Mucosa of stomach (tissue), 1 donor: ENCODE measurements at regions not wholly inside any gene's neighbourhood (a gene's known extent, or its start where the extent isn't known, plus 50 kb on each side); places are given as distances from the start of the nearest gene placed in this dataset.
"Not testable (repeated sequence)": the region's sequence is repeated elsewhere in the genome, so short reads cannot be mapped to it uniquely, and the experiment has no call there.

Experiments used
- H3K27me3 ChIP-seq: one replicate; pipeline ENCODE4 v1.7.0; 2013; ENCODE audit warnings: mild to moderate bottlenecking, low read length; ENCODE audit not compliant: control insufficient read depth, insufficient read depth
- H3K36me3 ChIP-seq: one replicate; pipeline ENCODE4 v1.7.0; 2013; ENCODE audit warnings: low read length; ENCODE audit not compliant: control insufficient read depth, insufficient read depth
- H3K4me1 ChIP-seq: one replicate; pipeline ENCODE4 v1.7.0; 2013; ENCODE audit warnings: mild to moderate bottlenecking, low read length; ENCODE audit not compliant: control insufficient read depth, insufficient read depth
- H3K4me3 ChIP-seq: one replicate; pipeline ENCODE4 v1.7.0; 2013; ENCODE audit warnings: low read length
- H3K9ac ChIP-seq: one replicate; pipeline ENCODE4 v1.7.0; 2013; ENCODE audit warnings: mild to moderate bottlenecking, low read length, moderate library complexity
- H3K9me3 ChIP-seq: one replicate; pipeline ENCODE4 v1.7.0; 2013; ENCODE audit warnings: mild to moderate bottlenecking, low read length, moderate library complexity; ENCODE audit not compliant: control insufficient read depth
- donor health status: Pancreatic carcinoma.

GRCh38 chr5:125486634-125487033, 740.2 kb upstream of the ZNF608 start:
- Histone ChIP-seq H3K9me3 (peaks cover 6% of the 10 kb centered on the region), H3K9ac (no peak overlapping the region), H3K36me3 (no peaks in the 10 kb centered on the region), H3K4me3 (no peak overlapping the region), H3K27me3 (no peaks in the 10 kb centered on the region), H3K4me1 (peaks cover 35% of the 10 kb centered on the region)

GRCh38 chr5:125487231-125487630, 740.8 kb upstream of the ZNF608 start:
- Histone ChIP-seq H3K9me3 (peaks cover 6% of the 10 kb centered on the region), H3K4me1 (peaks cover 35% of the 10 kb centered on the region), H3K9ac (no peak overlapping the region), H3K4me3 (no peak overlapping the region), H3K36me3 (no peaks in the 10 kb centered on the region), H3K27me3 (no peaks in the 10 kb centered on the region)

DNA sequence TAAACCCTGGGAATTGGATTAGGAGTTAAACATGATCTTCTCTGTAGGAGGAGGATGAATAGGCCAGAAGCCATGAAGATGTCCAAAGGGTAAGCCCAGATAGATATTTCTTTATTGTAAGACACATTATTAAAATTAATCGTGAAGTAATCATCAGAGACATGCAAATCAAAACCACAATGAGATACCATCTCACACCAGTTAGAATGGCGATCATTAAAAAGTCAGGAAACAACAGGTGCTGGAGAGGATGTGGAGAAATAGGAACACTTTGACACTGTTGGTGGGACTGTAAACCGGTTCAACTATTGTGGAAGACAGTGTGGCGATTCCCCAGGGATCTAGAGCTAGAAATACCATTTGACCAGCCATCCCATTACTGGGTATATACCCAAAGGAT, 741.2 kb upstream of the ZNF608 start:
- not testable (repeated sequence) for H3K27me3 ChIP-seq, H3K36me3 ChIP-seq, H3K9ac ChIP-seq, H3K4me3 ChIP-seq, H3K9me3 ChIP-seq
- H3K4me1 ChIP-seq, result peaks cover 35% of the 10 kb centered on the region

DNA sequence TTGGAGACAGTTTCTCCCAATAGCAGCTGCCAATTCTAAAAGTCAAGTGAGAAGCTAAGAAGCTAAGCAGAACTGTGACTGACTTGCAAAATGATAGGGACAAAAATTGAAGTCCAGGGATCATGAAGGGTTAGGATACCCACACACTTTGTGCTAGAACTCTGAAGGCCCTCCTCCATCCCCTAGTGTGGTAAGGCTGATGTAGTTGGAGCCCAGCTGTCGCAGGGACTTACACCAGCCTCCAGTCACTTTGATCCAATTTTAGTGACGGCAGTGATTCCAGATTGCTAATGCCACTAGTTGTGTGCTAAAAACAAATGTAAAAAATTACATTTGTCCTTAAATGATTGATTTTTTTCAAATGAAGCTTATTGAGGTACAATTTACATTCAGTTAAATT, 742.7 kb upstream of the ZNF608 start:
- Histone ChIP-seq H3K4me1 (peaks cover 29% of the 10 kb centered on the region), H3K4me3 (no peak overlapping the region)

GRCh38 chr5:125491986-125492492, 745.6 kb upstream of the ZNF608 start:
- Histone ChIP-seq H3K36me3 (no peaks in the 10 kb centered on the region), H3K4me3 (no peak overlapping the region), H3K27me3 (no peaks in the 10 kb centered on the region), H3K9ac (no peak overlapping the region), H3K4me1 (peaks cover 5% of the 10 kb centered on the region), H3K9me3 (peaks cover 2% of the 10 kb centered on the region)

More for the DNA sequence above, 742.7 kb upstream of the ZNF608 start:
- Histone ChIP-seq H3K36me3 (no peaks in the 10 kb centered on the region), H3K9ac (no peak overlapping the region), H3K9me3 (peaks cover 6% of the 10 kb centered on the region), H3K27me3 (no peaks in the 10 kb centered on the region)

DNA sequence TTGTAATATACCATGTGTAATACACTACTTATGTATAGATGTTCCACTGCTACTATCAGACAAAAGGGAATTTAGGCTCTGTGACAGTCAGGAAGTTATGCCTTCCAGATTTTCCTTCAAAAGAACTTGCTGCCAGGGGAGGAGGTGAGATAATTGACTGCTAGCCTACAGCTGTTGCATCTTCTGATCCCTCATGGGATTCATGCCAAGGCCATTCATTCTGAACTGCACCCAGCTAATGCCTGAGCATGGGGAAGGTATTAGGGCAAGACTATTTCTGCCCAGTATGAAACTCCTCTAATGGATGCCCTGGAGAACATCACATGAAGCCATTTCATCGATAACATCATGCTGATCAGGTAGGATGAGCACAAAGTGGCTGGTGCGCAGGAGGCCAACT, 746.5 kb upstream of the ZNF608 start:
- Histone ChIP-seq H3K9ac (no peak overlapping the region), H3K4me1 (peaks cover 3% of the 10 kb centered on the region), H3K4me3 (no peak overlapping the region), H3K27me3 (no peaks in the 10 kb centered on the region), H3K9me3 (no peaks in the 10 kb centered on the region), H3K36me3 (no peaks in the 10 kb centered on the region)

- no peaks in the 10 kb centered on the region for H3K27me3 ChIP-seq
- H3K9ac ChIP-seq, result no peak overlapping the region
- H3K9me3 ChIP-seq, result no peaks in the 10 kb centered on the region
- no peak overlapping the region for H3K4me3 ChIP-seq
- H3K36me3 ChIP-seq, result no peaks in the 10 kb centered on the region
- H3K4me1 ChIP-seq, result peaks cover 3% of the 10 kb centered on the region
Measured at GRCh38 chr5:125496393-125496792, 750.0 kb upstream of the ZNF608 start.

GRCh38 chr5:125497651-125498050, 751.2 kb upstream of the ZNF608 start:
- Histone ChIP-seq H3K4me1 (peaks cover 3% of the 10 kb centered on the region), H3K9ac (no peak overlapping the region), H3K27me3 (no peaks in the 10 kb centered on the region), H3K4me3 (no peak overlapping the region), H3K9me3 (no peaks in the 10 kb centered on the region), H3K36me3 (no peaks in the 10 kb centered on the region)

DNA sequence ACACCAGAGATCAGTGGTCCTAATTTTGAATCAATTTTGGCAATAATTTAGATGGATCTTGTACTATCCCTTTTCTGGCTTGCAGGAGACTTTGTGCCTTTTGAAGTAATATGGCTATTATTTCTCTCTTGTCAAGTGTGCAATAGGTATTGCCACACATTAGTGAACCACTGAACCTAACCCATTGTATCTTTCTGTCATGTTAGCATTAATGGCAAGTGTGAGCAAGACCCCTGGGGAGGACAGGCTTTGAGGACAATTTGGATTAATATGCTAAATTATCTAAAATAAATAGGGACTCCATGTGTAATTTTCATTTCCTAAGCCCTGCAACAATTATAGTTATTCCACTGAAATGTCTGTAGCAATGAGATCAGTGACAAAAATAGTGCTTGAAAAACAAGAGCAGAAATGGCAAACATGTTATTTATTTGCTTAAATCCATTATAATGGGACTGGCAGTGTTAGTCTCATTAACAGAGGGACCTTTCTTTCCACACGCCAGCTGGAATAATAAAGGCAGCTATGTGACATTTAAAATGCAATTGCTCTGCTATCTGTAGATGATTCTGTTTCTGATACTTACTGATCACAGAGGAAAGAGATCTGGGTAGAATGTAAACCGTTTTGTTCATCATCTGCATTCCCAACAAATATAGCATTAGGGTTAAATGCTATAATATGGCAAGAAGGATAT, 753.3 kb upstream of the ZNF608 start:
- Histone ChIP-seq H3K4me3 (no peak overlapping the region), H3K36me3 (no peaks in the 10 kb centered on the region), H3K27me3 (no peaks in the 10 kb centered on the region), H3K9ac (no peak overlapping the region), H3K9me3 (no peaks in the 10 kb centered on the region), H3K4me1 (peaks cover 11% of the 10 kb centered on the region)

GRCh38 chr5:125501396-125501795, 755.0 kb upstream of the ZNF608 start:
- Histone ChIP-seq H3K9me3 (no peaks in the 10 kb centered on the region), H3K27me3 (no peaks in the 10 kb centered on the region), H3K36me3 (no peaks in the 10 kb centered on the region), H3K4me3 (no peak overlapping the region), H3K4me1 (peaks cover 11% of the 10 kb centered on the region), H3K9ac (no peak overlapping the region)

- H3K27me3 ChIP-seq, result no peaks in the 10 kb centered on the region
Measured at GRCh38 chr5:125503946-125504345, 757.5 kb upstream of the ZNF608 start.

DNA sequence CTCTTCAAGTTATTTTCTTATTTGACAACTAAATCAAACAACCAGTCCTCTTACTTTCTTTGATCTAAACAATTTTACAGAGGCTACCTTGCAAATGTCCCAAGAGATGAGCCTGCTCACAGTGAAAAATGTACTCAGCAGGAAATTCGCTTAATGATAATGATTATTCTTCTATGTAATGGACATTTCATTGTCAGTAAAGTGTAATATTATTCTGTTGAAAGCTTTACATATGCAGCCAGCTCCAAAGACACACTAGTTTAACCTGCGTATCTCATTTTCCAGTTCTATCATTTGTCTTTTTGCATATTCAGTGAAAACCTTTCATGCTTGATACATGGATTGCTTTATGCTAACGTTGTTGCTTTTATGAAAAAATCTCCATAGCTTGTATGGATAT, 758.7 kb upstream of the ZNF608 start:
- Histone ChIP-seq H3K9me3 (no peaks in the 10 kb centered on the region), H3K9ac (no peak overlapping the region), H3K4me1 (peaks cover 9% of the 10 kb centered on the region)

More at GRCh38 chr5:125503946-125504345, 757.5 kb upstream of the ZNF608 start:
- Histone ChIP-seq H3K9ac (no peak overlapping the region), H3K9me3 (no peaks in the 10 kb centered on the region), H3K4me1 (peaks cover 9% of the 10 kb centered on the region), H3K4me3 (no peak overlapping the region), H3K36me3 (no peaks in the 10 kb centered on the region)

More for the DNA sequence above, 758.7 kb upstream of the ZNF608 start:
- Histone ChIP-seq H3K27me3 (no peaks in the 10 kb centered on the region), H3K36me3 (no peaks in the 10 kb centered on the region), H3K4me3 (no peak overlapping the region)
